ENCODE measurements at regions not wholly inside any gene's neighbourhood (a gene's known extent, or its start where the extent isn't known, plus 50 kb on each side); places are given as distances from the start of the nearest gene placed in this dataset.
A peak's percentile ranks its signal among the peaks of the same experiment; 100 is the strongest.

DNA sequence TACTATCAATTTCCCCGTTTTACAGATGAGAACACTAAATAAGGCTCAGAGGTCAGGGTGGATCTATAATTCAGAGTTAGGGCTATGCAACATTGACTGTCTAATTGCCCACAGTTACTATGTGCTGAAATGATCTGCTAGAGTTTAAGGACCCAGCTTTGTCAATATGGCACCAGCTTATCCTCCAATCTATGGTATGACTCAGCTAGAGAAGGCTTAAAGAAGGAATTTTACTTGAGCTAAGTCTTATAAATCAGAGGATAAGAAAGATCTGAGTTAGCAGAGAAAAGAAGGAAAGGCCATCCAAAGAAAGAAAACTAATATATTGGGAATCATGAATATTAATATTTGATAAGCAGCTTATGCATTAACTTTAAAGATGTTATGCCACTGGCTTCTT is 78.1 kb downstream of the ASB9 start:
- no peak for DNase-seq

DNA sequence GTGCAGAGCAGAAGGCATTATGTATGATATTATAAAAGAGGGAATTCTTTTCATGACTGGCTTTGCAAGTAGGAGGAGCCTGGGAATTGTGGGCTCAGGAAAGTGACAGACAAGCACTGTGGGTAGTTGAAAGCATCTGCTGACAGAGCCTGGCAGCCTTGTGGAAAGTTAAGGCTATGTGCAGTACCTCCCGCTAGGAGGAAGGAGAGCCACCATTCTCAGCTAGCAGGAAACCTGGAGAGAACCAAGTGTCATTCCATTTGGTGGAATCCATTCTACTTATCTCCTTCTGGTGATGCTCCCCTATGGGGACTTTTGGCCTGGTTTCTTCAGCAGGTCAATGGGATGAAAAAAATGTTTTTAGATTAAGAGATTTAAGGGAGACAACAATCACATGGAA is 81.8 kb downstream of the ASB9 start:
- no peak for DNase-seq

DNA sequence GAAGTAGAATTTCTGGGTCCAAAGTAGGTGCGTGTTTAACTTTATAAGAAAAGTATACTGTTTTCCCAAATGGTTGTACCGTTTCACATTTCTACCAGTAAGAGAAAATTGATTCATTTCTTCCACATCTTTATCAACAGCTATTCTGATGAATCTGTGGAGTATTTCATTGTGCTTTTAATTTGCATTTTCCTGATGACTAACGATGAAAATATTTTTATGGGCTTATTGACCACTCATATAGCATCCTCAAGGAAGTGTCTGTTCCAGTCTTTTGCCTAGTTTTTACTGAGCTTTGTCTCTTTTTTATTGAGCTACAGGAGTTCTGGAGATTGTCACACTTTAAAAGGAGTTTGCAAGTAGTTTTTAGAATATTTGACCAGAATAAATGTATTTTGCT is 92.6 kb downstream of the ASB9 start:
- no peak for DNase-seq

DNA sequence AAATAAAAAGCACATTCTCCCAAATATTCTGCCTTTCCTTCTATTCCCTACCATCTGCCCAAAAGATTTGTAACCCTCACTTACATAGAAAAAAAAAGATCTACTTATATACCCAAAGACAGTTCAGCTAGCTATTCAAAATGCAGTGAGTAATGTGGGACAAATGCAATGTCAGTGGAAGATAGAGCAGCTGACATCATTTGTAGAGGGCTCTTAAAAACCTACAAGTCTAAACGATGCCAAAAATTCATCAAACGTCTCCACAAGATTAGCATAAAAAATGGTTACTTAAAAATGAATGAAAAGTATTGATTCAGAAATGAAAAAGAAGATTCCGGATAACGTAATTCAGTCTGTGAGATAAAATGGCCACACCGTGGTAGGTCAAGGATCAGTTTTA is 96.5 kb downstream of the ASB9 start:
- DNase-seq: no peak

DNA sequence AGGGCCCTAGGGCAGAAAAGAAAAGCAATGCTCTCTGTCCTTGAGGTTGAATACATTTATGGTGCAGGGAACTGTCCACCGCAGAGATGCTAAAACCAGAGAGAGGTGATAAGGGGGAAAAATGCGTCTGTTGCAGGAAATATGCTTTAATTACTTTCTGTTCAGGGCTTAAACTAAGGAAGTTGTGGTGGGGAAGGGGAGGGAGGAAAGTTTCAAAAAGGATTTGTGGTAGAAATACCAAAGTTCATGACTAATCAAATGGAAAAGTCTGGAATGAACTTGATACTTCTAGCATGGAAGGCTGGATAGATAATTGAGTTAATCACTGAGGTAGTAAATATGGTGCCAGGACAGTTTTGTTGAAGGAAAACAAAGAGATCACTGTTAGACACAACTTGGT is 99.0 kb downstream of the ASB9 start:
- no peak for DNase-seq

DNA sequence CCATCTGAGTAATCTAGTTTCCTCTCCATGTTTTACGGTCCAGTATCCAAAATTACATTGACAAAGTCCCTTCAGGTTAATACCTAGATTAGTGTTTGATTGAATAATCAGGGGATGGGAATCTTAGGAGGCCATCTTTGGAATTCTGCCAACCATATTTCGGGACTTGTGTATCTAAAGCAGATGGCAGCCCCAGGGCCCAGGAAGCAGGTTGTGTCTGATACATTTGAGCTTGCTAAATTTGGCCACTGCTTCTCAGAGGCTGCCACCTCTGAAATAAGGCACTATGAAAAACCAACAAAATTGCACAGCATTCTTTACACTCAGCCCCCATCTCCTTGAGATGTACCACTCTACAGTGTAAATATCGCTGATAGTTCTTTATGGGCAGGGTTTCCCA is 102.1 kb downstream of the ASB9 start:
- no peak for DNase-seq

DNA sequence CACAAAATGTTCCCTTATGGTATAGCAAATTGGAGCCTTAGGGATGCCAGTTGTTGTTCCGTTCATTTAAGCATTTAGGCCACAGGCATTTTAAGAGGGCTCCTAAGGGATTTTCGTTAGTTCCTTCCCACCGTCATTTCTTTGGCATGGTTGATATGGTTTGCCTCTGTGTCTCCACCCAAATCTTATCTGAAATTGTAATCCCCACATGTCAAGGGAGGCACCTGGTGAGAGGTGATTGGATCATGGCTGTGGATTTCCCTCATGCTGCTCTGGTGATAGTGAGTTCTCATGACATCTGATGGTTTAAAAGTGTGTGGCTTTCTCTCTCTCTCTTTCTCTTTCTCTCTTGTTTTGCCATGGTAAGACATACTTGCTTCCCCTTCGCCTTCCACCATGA is 104.1 kb downstream of the ASB9 start:
- DNase-seq: no peak

DNA sequence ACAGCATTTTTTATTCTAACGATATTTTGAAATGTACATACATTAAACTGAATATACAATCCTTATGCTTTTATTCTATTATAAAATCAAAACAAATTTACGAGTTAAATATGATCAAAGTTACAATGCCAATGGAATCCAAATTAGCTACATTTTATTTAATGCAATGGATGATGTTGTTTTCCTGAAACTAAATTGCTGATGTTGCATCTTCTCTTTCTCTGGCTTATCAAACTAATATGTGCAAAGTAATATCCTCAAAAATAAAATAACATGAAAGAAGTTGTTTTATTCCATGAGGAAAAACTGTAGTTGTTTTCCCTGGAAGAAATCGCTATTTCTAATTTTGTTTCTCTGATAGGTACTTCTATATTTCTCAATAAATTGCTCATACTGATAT is 106.8 kb downstream of the ASB9 start:
- DNase-seq: no peak

DNA sequence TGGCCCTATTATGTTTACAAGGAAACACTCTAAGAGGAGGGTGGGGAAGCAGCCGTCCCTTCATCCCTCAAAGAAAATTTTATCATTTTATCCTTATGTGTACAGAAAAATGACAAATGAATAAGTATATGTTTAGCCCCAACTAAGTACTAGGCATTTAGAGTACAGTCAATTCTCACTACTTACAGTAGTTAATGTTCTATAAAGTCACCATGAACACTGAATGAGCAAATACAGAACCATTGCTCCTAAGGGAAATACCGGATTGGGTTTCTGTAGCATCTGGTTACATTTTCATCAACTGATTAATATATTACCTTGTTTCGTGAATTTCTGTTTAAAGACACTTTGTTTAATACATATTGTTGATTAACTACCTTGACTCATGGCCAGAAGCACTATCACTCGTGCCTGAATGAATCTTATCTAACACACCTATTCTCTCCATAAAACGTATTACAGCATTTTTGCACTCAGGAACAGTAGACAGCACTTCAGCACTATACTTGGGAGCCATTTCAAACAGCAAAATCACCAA is 109.3 kb downstream of the ASB9 start:
- no peak for DNase-seq

DNA sequence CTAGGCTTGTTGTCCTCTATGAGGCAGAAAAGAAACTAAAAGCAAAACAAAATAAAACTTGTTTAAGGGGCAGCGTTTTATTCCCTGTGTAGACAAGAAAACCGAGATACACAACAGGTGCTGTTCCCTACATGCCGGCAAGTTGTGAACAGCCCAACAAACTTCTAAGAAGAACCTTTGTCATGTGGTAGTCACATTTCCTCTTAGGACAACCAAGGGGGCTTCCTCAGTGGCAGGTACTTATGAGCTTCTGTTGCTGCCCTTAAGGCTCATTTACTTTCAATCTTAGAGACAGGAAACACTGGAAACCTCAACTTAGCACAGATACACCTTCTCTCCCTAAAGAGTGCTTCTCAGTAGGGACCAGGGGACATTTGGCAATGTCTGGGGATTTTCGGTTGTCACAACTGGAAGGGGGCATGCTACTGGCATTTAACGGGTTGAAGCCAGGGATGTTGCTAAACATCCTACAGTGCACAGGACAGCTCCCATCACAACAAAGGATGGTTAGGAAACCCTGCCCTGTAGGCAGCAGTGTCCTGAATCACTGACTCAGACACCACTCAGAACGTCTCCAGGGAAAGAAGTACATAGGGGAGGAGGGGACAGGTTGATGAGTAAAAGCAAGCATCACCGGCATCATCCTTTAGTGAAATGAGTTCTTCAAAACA is 111.0 kb downstream of the ASB9 start:
- DNase-seq: no peak

DNA sequence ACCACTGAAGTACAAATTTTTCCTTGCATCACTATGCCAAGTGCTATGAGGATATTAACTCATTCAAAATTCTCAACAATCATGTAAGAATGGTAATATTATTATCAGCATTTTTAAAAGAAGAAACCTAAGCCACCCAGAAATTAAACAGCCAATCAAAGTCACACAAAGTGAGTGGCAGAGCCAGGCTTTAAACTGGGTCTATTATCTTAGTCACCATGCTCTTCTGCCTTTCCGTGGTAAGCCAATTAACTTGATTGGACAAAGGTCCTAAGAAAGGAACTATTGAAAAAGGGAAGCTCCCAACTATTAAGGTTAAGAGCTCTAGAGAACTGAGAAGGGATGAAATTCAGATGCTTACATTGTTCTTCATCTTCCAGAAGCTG is 111.5 kb downstream of the ASB9 start:
- DNase-seq: no peak

DNA sequence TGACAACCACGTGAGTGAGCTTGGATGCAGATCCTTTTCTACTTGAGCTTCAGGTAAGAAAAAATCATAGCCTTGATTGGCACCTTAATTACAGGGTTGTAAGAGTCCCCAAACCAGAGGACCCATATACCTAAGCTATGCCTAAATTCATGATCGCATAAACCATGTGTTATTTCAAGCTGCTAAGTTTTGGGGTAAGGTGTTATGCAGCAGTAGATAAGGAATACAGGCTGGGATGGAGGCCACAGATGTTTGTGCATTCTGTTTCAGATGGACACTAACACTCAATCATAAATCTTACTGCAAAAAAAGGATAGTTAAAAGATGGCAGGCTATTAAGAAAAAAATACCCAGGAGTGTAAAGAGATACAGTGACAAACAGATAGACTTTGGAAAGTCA is 112.3 kb downstream of the ASB9 start:
- DNase-seq: no peak

DNA sequence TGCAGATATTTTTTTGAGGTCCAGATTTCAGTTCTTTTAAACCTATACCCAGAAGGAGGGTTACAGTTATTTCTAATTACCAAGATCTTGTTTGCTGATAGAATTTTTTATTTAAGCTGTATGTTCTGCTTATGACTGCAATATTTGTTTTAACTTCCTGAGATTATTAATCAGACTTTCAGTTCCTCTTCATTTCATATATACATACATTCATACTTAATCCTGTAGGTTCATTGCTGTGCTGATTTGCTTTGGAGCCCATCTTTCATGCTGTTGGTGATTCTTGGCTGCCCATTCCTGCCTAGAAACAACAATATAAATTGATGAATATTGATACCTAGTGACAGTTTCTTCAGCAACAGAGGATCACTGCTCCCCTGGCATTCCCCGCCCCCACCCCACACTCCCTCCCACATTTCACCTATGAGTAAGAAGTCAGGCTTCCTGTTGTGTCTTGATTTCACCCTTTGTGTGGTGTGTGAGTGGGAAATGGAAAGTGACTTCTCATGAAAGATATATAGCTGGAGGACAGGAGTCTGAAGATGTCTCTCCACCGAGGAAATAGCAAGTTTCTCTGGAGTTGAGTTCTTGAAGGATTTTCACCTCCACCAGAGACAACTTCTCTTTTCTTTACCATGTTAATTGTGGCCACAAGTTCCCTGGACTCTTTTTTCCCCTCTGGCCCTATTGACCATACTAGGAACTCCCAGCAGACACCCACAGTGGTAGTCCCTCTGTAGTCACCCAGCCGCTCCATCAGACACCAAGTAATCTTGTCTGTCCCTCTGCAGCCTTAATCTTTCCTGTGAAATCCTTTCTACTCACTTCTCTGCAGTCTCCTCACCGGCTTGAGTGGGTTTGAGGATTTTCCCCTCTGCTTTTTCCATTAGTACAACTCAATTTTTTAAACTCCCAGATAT is 118.4 kb downstream of the ASB9 start:
- no peak for DNase-seq

DNA sequence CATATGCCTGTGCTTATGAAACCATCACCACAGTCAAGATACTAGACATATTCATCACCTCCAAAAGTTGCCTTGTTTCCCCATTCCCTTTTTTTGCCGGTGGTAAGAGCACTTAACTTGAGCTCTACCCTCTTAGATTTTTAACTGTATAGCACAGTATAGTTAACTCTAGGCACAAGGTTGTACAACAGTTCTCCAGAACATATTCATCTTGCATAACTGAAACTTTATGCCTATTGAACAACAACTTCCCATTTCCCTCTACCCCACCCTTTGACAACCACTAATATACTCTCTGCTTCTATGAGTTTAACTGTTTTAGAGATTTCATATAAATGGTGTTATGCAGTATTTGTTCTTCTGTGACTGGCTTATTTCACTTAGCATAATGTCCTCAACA is 119.3 kb downstream of the ASB9 start:
- DNase-seq: no peak

DNA sequence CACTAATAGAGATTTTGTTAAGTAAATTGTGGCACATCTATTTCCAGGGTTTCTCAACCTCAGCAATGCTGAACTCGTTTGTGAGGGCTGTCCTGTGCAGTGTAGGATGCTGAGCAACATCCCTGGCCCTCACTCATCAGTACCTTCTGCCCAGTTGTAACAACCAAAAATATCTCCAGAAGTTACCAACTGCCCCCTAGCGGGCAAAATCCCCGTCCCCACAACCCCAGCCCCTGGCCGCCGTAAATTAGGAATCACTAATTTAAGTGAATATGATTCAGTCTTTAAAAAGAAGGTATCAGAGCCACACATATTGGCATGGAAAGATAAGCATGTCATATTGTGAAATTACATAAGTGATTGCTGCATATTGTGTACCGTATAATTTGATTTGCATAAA is 123.4 kb downstream of the ASB9 start:
- DNase-seq: peak in 1 of 2 experiments; percentile 0

DNA sequence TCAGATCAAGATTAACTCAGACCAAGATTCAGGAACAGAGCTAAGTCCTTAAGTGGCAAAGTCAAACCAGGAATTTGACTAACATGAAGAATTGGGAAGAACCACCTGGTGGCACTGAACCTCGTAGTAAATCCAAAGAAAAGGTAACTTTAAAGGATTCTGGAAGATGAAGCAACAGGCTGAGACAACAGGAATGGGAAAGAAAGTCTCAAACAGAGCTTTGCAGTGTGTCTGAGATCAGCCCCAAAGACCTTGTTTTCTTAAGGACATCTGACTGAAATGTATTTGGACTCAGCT is 126.1 kb downstream of the ASB9 start:
- DNase-seq: no peak

DNA sequence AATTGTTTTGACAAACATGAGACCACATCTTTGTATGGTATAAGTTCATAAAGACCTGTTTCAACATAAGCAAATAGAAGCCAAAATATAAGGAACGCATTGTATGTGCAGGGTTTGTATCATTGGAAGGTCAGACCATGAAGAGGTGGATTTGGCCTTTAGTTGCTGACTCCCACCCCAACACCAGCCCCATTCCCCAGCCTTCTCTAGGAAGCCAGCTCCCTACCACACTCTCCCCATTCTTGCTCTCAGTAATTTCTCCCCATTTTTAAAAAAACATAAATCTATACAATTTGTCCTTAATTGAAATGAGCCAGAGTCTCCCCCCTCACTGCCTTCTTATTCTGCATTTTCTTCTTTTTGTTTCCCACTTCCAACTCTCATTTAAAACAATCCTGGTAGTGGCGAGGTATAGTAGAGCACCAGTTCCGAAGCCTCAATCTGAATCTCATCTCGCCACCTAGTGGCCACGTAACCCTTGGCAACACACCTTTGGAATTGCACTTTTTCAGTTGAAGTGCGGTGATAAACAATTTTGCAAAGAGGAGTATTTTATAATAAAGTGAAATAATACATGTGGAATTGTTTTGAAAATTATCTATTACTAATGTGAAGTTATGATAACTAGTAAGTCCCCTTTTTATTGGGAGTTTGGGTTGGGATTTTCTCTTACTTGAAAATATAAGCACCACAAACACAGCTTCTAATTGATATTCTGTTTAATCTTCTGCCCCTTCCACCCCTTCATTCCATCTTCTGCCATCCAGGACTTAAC is 126.6 kb downstream of the ASB9 start:
- DNase-seq: peak in 1 of 2 experiments; percentile 33

DNA sequence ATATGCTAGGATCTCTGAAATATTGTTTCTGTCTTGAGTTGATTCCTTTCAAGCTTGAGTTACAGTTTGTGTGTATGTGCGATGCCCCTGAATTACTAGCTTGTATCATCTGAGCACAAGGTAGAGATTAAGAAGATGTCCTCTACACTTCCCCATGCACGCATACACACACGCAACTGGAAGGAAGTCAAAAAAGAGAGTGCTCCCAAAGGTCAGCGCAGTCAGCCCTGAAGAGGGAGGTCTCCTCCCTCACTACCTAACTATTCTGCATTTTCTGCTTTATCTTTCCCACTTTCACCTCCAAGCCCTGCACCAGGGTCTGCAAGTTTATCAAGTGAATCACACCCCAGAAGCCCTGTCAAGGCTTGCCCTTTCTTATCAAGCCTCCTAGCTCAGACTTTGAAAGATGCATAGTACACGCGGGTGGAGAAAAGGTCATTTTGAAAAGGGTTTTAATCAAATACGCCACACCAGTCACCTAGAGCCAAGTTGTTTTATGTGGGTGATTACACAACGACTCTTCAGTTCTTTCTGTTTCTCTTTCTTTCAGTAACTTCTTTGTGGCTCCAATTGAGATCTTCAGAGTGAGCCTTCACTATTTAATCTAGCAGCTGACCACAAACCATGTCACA is 127.7 kb downstream of the ASB9 start:
- no peak for DNase-seq

DNA sequence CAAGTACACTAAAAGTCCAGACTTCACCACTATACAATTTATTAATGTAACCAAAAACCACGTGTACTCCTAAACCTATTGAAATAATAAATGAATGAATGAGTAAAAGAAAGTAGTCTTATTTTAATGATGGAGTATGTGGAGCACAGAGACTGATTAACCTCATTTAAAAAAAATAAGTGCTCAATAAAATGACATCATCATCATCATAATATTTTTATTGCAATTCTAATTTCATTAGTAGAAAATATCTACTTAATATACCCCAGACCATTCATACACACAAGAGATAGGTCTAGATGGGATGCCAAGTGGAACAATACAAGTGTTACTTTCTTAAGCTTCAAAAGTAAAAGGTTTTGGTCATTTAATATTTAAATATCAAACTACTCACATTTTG is 133.1 kb downstream of the ASB9 start:
- no peak for DNase-seq

DNA sequence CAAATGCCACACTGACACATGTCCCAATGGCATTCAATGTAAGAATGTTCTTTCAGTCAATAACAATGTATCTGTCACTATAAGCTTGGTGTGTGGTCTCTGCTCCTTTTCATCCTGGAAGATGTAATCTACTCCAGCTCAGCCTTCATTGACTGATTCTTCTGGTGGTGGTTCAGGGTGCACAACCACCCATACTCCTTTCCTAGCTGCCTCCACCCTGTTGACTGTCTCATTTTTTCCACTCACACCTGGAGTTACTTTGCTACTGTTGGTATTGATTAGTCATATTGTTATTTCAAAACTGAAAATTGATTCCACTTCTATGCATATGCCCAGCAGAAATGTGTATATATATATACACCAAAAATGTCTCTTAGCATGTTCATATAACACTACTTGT is 140.5 kb downstream of the ASB9 start:
- DNase-seq: no peak

DNA sequence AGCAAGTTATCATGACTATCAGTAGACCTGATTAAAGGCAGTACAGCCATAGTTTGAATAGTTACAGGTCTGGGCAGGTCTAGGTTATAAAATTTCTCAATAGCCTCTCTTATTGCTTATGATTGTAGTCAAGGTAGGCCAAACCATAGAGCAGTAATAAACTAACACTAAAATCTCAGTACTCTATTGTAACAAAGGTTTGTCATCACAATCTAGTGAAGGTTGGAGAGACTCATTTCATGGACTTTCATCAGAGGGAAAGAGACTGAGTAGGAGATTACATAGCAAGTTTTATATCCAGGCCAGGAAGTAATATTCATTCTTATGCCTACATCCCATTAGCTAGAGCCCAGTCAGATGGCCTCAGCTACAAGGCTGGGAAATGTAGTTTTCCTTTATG is 141.0 kb downstream of the ASB9 start:
- DNase-seq: no peak

DNA sequence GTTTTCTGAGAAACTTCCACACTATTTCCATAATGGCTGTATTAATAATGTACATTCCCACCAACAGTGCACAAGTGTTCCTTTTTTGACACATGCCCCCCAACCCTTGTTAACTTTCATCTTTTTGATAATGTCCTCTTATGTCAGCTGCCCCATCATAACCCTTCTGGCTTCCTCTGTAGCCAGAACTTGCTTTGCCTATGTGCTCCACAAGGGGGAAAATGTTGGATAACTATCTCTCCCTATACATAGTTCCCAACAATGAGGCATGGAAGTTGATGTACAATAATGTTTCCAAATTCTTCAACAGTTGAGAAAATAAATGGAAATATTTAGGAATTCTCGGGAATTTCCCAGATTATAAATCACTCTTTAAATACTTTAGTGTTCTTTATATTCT is 142.9 kb downstream of the ASB9 start:
- no peak for DNase-seq

DNA sequence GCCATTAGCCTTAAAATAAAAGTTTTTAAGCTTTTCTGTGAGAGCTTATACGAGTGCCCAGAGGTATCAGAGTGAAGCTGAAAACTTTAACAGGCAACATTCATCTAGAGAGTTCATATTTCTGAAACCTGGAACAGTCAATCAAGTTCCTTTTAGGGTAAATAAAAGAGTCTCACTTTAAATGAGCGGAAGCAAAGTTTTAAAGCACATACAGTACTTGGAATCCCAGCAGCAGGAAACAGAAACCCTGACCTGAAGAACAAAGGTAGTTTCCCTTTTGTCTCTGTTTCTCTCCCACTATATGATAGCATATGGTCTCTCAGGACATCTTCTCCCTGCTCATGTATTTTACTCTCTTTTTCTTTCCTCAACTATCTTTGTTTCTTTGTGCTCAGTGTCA is 153.0 kb downstream of the ASB9 start:
- no peak for DNase-seq
